ENCODE measurements at regions not wholly inside any gene's neighbourhood (a gene's known extent, or its start where the extent isn't known, plus 50 kb on each side); places are given as distances from the start of the nearest gene placed in this dataset.
"Not testable (repeated sequence)": the region's sequence is repeated elsewhere in the genome, so short reads cannot be mapped to it uniquely, and the experiment has no call there.

DNA sequence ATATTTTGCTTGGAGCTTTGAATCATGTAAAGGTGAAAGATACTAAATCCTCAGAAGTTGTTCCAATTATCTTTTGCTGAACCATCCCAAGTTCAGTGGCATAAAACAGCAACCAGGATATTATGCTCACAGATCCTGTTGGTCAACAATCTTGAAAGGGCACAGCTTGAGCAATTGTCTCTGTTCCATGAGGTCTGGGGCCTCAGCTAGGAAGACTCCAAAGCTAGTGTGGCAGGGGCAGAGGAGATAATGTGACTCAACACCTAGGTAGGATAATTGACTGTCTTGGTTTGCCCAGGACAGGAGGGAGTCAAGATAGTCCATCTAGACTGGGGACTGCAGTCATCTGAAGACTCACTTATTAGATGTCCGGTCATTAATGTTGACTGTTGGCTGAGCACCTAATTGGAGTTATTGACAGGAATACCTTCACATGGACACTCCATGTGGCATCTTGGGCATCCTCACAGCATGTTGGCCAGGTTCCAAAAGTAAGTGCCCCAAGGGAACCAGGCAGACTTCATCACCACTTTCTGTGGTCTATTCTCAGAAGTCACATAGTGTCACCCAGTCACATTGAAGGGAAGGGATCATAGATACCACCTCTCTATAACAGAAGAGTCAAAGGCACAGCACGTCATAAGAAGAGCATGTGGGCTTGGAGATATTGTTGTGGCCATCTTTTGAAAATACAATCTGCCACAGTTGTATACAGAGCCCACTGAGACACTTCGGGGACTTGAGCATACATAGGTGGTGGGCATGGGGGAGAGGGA lies 88.4 kb upstream of the GPBP1 start:
- no peak overlapping the region for H3K27ac Mint-ChIP-seq
- no peaks in the 10 kb centered on the region for H3K4me1 Mint-ChIP-seq
- H3K4me3 ChIP-seq (ENCODE audit: low read length): no peak overlapping the region
- H3K9me3 Mint-ChIP-seq: peaks cover 0 to 5% (median 0%) of the 10 kb centered on the region in 11 donors
- H3K36me3 ChIP-seq (ENCODE audit: control insufficient read depth in 2 of 3, insufficient read depth in 3 of 3, low read length in 3 of 3): no peaks in the 10 kb centered on the region
- H3K36me3 Mint-ChIP-seq: peaks cover 0 to 4% (median 0%) of the 10 kb centered on the region in 5 donors
- peaks cover 0 to 19% (median 10%) of the 10 kb centered on the region in 5 donors for H3K27me3 Mint-ChIP-seq
- ATAC-seq (no peak), DNase-seq (no peak)
- no peak overlapping the region for H3K27ac ChIP-seq (ENCODE audit: low read depth, low read length)
- H3K27me3 ChIP-seq (ENCODE audit: control insufficient read depth in 2 of 2, insufficient read depth in 2 of 2, low read length in 2 of 2): no peaks in the 10 kb centered on the region
- H3K4me1 ChIP-seq (ENCODE audit: control insufficient read depth in 2 of 2, insufficient read depth in 2 of 2, low read length in 2 of 2): no peaks in the 10 kb centered on the region
- intact Hi-C loops (cut with micrococcal nuclease): no loop called here
- POLR2A ChIA-PET: no interaction called here
- no peak overlapping the region for H3K4me3 Mint-ChIP-seq
- CTCF ChIA-PET: no interaction called here
- no peaks in the 10 kb centered on the region for H3K9me3 ChIP-seq (ENCODE audit: control insufficient read depth in 2 of 3, low read length in 3 of 3)

DNA sequence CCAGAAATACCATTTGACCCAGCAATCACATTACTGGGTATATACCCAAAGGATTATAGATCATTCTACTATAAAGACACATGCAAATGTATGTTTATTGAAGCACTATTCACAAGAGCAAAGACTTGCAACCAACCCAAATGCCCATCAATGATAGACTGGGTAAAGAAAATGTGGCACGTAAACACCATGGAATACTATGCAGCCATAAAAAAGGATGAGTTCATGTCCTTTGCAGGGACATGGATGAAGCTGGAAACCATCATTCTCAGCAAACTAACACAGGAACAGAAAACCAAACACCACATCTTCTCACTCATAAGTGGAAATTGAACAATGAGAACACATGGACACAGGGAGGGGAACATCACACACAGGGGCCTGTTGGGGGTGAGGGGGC lies 85.9 kb upstream of the GPBP1 start:
- H3K4me1 Mint-ChIP-seq; POLR2A ChIA-PET; H3K4me3 ChIP-seq (ENCODE audit: low read length); intact Hi-C loops (cut with micrococcal nuclease); H3K27me3 ChIP-seq (ENCODE audit: control insufficient read depth in 2 of 2, insufficient read depth in 2 of 2, low read length in 2 of 2); H3K4me3 Mint-ChIP-seq; H3K9me3 ChIP-seq (ENCODE audit: control insufficient read depth in 2 of 3, low read length in 3 of 3); H3K9me3 Mint-ChIP-seq; ATAC-seq; DNase-seq; H3K4me1 ChIP-seq (ENCODE audit: control insufficient read depth in 2 of 2, insufficient read depth in 2 of 2, low read length in 2 of 2); H3K27ac Mint-ChIP-seq; H3K27ac ChIP-seq (ENCODE audit: low read depth, low read length); CTCF ChIA-PET; H3K36me3 ChIP-seq (ENCODE audit: control insufficient read depth in 2 of 3, insufficient read depth in 3 of 3, low read length in 3 of 3); H3K36me3 Mint-ChIP-seq: not testable (repeated sequence)
- H3K27me3 Mint-ChIP-seq: peaks cover 0 to 11% (median 6%) of the 10 kb centered on the region in 5 donors

DNA sequence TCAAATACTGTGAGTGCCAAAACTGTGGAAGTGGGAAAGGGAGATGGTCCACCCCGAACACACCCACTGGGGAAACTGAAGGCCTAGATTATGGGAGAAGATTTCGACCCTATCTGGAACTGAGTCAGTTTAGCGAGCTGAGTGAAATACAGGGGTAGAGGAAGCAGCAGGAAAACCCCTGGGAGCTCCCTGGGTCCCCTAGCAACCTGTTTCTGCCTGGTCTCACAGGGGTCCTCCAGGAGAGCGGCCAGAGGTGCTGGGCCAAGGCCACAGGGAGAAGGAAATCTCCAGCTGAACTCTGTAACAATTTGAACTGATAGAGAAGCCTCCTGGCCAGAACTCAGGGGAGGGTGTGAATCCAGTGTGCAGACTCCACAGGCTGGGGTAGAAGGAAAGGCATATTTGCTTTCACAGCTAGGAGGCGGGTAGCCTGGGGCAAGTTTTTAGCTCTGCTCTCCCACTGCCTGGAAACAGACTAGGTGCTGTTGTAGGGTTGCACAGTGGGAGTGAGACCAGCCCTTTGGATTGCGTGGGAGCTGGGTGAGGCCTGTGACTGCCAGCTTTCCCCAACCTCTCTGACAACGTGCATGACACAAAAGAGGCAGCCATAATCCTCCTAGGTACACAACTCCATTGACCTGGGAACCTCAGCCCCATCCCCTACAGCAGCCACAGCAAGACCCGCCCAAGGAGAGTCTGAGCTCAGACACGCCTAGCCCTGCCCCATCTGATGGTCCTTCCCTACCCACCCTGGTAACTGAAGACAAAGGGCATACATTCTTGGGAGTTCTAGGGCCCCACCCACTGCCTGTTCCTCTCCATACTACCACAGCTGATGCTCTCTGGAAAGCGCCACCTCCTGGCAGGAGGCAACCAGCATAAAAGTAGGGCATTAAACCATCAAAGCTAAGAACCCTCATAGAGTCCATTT lies 78.8 kb upstream of the GPBP1 start:
- intact Hi-C loops (cut with micrococcal nuclease): no loop called here
- DNase-seq: no peak
- Histone ChIP-seq H3K36me3 (ENCODE audit: control insufficient read depth in 2 of 3, insufficient read depth in 3 of 3, low read length in 3 of 3) (no peaks in the 10 kb centered on the region), H3K4me3 (ENCODE audit: low read length) (no peak overlapping the region), H3K27me3 (ENCODE audit: control insufficient read depth in 2 of 2, insufficient read depth in 2 of 2, low read length in 2 of 2) (no peaks in the 10 kb centered on the region), H3K9me3 (ENCODE audit: control insufficient read depth in 2 of 3, low read length in 3 of 3) (peaks cover 0 to 5% (median 0%) of the 10 kb centered on the region in 3 experiments), H3K27ac (ENCODE audit: low read depth, low read length) (no peak overlapping the region), H3K4me1 (ENCODE audit: control insufficient read depth in 2 of 2, insufficient read depth in 2 of 2, low read length in 2 of 2) (no peaks in the 10 kb centered on the region)
- Mint-ChIP-seq H3K9me3 (peaks cover 9 to 42% (median 27%) of the 10 kb centered on the region in 11 donors), H3K27me3 (peaks cover 0 to 21% (median 6%) of the 10 kb centered on the region in 5 donors), H3K4me1 (no peaks in the 10 kb centered on the region), H3K36me3 (peaks cover 10 to 28% (median 16%) of the 10 kb centered on the region in 5 donors), H3K4me3 (no peak overlapping the region), H3K27ac (no peak overlapping the region)
- no peak for ATAC-seq
- ChIA-PET POLR2A (no interaction called here), CTCF (interaction anchor here (0.5 to 1.0 kb wide), 3 partner anchors 47 to 1234 kb away, joined by 3 read pairs; no protein-coding TSS in a partner anchor)

- Histone ChIP-seq H3K4me1 (ENCODE audit: control insufficient read depth in 2 of 2, insufficient read depth in 2 of 2, low read length in 2 of 2) (no peaks in the 10 kb centered on the region), H3K27ac (ENCODE audit: low read depth, low read length) (no peak overlapping the region), H3K4me3 (ENCODE audit: low read length) (no peak overlapping the region), H3K27me3 (ENCODE audit: control insufficient read depth in 2 of 2, insufficient read depth in 2 of 2, low read length in 2 of 2) (no peaks in the 10 kb centered on the region), H3K9me3 (ENCODE audit: control insufficient read depth in 2 of 3, low read length in 3 of 3) (peaks cover 0 to 5% (median 0%) of the 10 kb centered on the region in 3 experiments), H3K36me3 (ENCODE audit: control insufficient read depth in 2 of 3, insufficient read depth in 3 of 3, low read length in 3 of 3) (no peaks in the 10 kb centered on the region)
- POLR2A ChIA-PET: no interaction called here
- Mint-ChIP-seq H3K9me3 (peaks cover 9 to 45% (median 27%) of the 10 kb centered on the region in 11 donors), H3K4me1 (no peaks in the 10 kb centered on the region), H3K27ac (no peak overlapping the region), H3K36me3 (peaks cover 10 to 28% (median 16%) of the 10 kb centered on the region in 5 donors), H3K27me3 (peaks cover 0 to 34% (median 0%) of the 10 kb centered on the region in 5 donors), H3K4me3 (no peak overlapping the region)
- ATAC-seq (no peak), DNase-seq (no peak)
- intact Hi-C loops (cut with micrococcal nuclease): no loop called here
- CTCF ChIA-PET: no interaction called here
These were observed 76.3 kb upstream of the GPBP1 start for GRCh38 chr5:57097526-57097925.

DNA sequence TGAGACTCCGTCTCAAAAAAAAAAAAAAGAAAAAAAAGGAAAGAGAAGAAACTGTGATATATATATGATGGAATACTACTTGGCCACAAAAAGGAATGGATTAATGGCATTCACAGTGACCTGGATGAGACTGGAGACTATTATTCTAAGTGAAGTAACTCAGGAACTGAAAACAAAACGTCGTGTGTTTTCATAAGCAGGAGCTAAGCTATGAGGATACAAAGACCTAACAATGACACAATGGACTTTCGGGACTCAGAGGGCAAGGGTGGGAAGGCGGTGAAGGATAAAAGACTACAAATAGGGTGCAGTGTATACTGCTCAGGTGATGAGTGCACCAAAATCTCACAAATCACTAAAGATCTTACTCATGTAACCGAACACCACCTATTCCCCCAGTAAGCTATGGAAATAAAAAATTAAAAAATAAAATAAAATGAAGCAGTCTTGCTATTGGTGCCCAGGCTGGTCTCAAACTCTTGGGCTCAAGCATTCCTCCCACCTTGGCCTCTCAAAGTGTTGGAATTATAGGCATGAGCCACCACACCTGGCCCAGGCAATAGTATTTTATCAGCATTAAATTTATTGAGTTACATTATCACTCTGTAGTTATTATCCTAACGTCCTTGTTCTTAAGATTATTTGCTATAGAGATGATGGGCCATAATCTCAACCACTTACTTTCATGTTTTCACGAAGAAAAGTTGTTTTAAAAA lies 71.5 kb upstream of the GPBP1 start:
- Mint-ChIP-seq H3K27ac (no peak overlapping the region), H3K27me3 (peaks cover 0 to 35% (median 6%) of the 10 kb centered on the region in 5 donors), H3K4me1 (no peaks in the 10 kb centered on the region), H3K36me3 (peaks cover 5 to 12% (median 9%) of the 10 kb centered on the region in 5 donors), H3K9me3 (peaks cover 4 to 20% (median 14%) of the 10 kb centered on the region in 11 donors), H3K4me3 (no peak overlapping the region)
- no peak overlapping the region for H3K4me3 ChIP-seq (ENCODE audit: low read length)
- H3K9me3 ChIP-seq (ENCODE audit: control insufficient read depth in 2 of 3, low read length in 3 of 3): peaks cover 0 to 5% (median 0%) of the 10 kb centered on the region in 3 experiments
- DNase-seq: no peak
- H3K36me3 ChIP-seq (ENCODE audit: control insufficient read depth in 2 of 3, insufficient read depth in 3 of 3, low read length in 3 of 3): no peaks in the 10 kb centered on the region
- no peaks in the 10 kb centered on the region for H3K4me1 ChIP-seq (ENCODE audit: control insufficient read depth in 2 of 2, insufficient read depth in 2 of 2, low read length in 2 of 2)
- CTCF ChIA-PET: no interaction called here
- intact Hi-C loops (cut with micrococcal nuclease): no loop called here
- POLR2A ChIA-PET: interaction anchor here (0.7 kb wide), 1 partner anchor 1137 kb away, joined by 3 read pairs; no protein-coding TSS in a partner anchor
- no peak overlapping the region for H3K27ac ChIP-seq (ENCODE audit: low read depth, low read length)
- no peaks in the 10 kb centered on the region for H3K27me3 ChIP-seq (ENCODE audit: control insufficient read depth in 2 of 2, insufficient read depth in 2 of 2, low read length in 2 of 2)
- no peak for ATAC-seq

- H3K4me1 Mint-ChIP-seq: no peaks in the 10 kb centered on the region
- ChIA-PET CTCF (no interaction called here), POLR2A (no interaction called here)
- peaks cover 0 to 7% (median 4%) of the 10 kb centered on the region in 5 donors for H3K36me3 Mint-ChIP-seq
- H3K9me3 ChIP-seq (ENCODE audit: control insufficient read depth in 2 of 3, low read length in 3 of 3): no peaks in the 10 kb centered on the region
- peaks cover 0 to 16% (median 8%) of the 10 kb centered on the region in 11 donors for H3K9me3 Mint-ChIP-seq
- H3K27ac ChIP-seq (ENCODE audit: low read depth, low read length): no peak overlapping the region
- H3K27ac Mint-ChIP-seq: no peak overlapping the region
- H3K4me3 Mint-ChIP-seq: no peak overlapping the region
- ATAC-seq (no peak), DNase-seq (no peak)
- H3K4me3 ChIP-seq (ENCODE audit: low read length): no peak overlapping the region
- H3K36me3 ChIP-seq (ENCODE audit: control insufficient read depth in 2 of 3, insufficient read depth in 3 of 3, low read length in 3 of 3): no peaks in the 10 kb centered on the region
- no peaks in the 10 kb centered on the region for H3K27me3 ChIP-seq (ENCODE audit: control insufficient read depth in 2 of 2, insufficient read depth in 2 of 2, low read length in 2 of 2)
- H3K4me1 ChIP-seq (ENCODE audit: control insufficient read depth in 2 of 2, insufficient read depth in 2 of 2, low read length in 2 of 2): no peaks in the 10 kb centered on the region
- H3K27me3 Mint-ChIP-seq: peaks cover 0 to 29% (median under 1%) of the 10 kb centered on the region in 5 donors
- intact Hi-C loops (cut with micrococcal nuclease): no loop called here
These were observed 71.0 kb upstream of the GPBP1 start for GRCh38 chr5:57102905-57103255.
